Astrocyte of the hippocampus (primary cell): ENCODE measurements at regions not wholly inside any gene's neighbourhood (a gene's known extent, or its start where the extent isn't known, plus 50 kb on each side); places are given as distances from the start of the nearest gene placed in this dataset.

Experiments used
- DNase-seq: peaks from one replicate; pipeline ENCODE4 v3.0.0; 2011; ENCODE audit warnings: low read depth, low spot score

GRCh38 chr15:61541516-61541915 lies 312.4 kb upstream of the RORA start:
- DNase-seq, result no peak

GRCh38 chr15:61537337-61537736 lies 308.2 kb upstream of the RORA start:
- no peak for DNase-seq

- no peak for DNase-seq
Measured at GRCh38 chr15:61534986-61535385, 305.9 kb upstream of the RORA start.

- no peak for DNase-seq
Measured at GRCh38 chr15:61530769-61531168, 301.7 kb upstream of the RORA start.

- DNase-seq, result peak; percentile 7
Measured at GRCh38 chr15:61528581-61528910, 299.4 kb upstream of the RORA start.

GRCh38 chr15:61527836-61528580 lies 298.9 kb upstream of the RORA start:
- no peak for DNase-seq

GRCh38 chr15:61524545-61524944 lies 295.4 kb upstream of the RORA start:
- no peak for DNase-seq

GRCh38 chr15:61524086-61524485 lies 295.0 kb upstream of the RORA start:
- DNase-seq, result no peak

GRCh38 chr15:61522411-61522810 lies 293.3 kb upstream of the RORA start:
- no peak for DNase-seq

- DNase-seq, result no peak
Measured at GRCh38 chr15:61521953-61522352, 292.9 kb upstream of the RORA start.

GRCh38 chr15:61519296-61519695 lies 290.2 kb upstream of the RORA start:
- no peak for DNase-seq

GRCh38 chr15:61518191-61518950 lies 289.3 kb upstream of the RORA start:
- DNase-seq, result peak; percentile 13

GRCh38 chr15:61517776-61518175 lies 288.7 kb upstream of the RORA start:
- peak; percentile 20 for DNase-seq

- no peak for DNase-seq
Measured at GRCh38 chr15:61517335-61517734, 288.2 kb upstream of the RORA start.

GRCh38 chr15:61511756-61512155 lies 282.7 kb upstream of the RORA start:
- no peak for DNase-seq

GRCh38 chr15:61511089-61511488 lies 282.0 kb upstream of the RORA start:
- no peak for DNase-seq

GRCh38 chr15:61509327-61509840 lies 280.3 kb upstream of the RORA start:
- no peak for DNase-seq

- no peak for DNase-seq
Measured at GRCh38 chr15:61503383-61503969, 274.4 kb upstream of the RORA start.

GRCh38 chr15:61501815-61502389 lies 272.8 kb upstream of the RORA start:
- DNase-seq, result no peak

- no peak for DNase-seq
Measured at GRCh38 chr15:61500951-61501620, 272.0 kb upstream of the RORA start.

GRCh38 chr15:61500523-61500922 lies 271.4 kb upstream of the RORA start:
- DNase-seq, result no peak

GRCh38 chr15:61499376-61499775 lies 270.3 kb upstream of the RORA start:
- peak; percentile 87 for DNase-seq
